GM12874 (cell line): ENCODE measurements at regions not wholly inside any gene's neighbourhood (a gene's known extent, or its start where the extent isn't known, plus 50 kb on each side); places are given as distances from the start of the nearest gene placed in this dataset.

Experiments used
- CTCF ChIP-seq: IDR thresholded peaks from 2 replicates; pipeline ENCODE4 v1.5.1; 2011; ENCODE audit warnings: low read depth, mild to moderate bottlenecking, control low read depth, low read length, moderate library complexity; ENCODE audit not compliant: insufficient read depth

DNA sequence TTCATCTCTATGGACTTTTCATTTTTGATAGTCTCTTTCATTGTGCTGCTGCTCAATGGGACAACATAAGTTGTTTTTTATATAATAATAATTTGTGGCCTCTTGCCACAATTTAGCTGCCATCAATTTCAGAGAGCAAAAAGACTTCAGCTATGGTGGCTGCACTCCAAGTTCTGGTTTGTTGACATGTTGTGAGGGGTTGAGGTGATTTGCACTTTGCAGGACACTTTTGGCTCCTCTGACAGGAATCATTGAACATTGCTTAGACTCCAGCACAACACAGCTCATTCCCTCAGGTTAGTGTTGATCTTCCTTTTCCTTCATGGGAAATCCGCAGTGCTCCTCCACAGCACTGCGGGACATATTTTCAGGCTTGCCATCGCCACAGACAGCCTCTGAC, 725.4 kb upstream of the TSPY4 start:
- TF ChIP-seq CTCF = no peak

- TF ChIP-seq CTCF = no peak
Measured at GRCh38 chrY:8618302-8618701, 719.0 kb upstream of the TSPY4 start.

DNA sequence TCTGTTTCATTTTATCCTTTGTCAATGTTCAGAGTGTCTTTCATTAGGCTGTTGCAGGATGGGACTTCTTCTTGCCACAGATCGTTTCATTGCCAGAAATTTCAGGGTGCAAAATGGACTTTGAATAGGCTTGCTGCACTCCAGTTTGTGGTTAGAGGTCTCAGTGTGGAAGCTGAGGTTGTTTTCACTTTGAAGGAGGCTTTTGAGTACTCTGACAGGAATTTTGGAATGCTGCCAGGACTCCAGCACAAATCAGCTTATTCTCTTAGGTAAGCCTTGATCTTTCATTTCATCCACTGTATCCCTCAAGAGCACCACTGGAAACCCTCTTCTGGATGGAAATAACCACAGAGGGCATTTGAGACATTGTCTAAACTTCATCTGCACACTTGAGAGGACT, 715.1 kb upstream of the TSPY4 start:
- no peak for TF ChIP-seq CTCF

DNA sequence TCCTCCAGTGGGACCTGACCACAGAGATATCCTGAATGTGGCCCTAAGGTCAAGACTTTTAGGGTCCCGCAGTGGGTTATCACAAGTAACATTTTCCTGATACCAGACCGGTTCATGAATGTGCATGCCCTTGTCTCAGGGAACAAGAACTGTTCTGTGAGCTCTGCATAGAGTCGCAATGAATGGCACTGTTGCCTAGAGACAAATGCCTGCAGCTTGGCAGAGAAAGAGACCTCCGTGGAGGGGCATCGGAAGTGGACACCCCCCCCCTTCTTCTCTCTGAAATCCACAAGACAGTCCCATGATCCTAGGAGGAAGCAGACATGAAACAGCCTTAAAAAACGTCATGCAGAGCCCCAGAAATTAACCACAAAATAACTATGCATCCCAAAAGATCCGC, 714.4 kb upstream of the TSPY4 start:
- no peak for TF ChIP-seq CTCF

GRCh38 chrY:8629636-8630035, 707.6 kb upstream of the TSPY4 start:
- TF ChIP-seq CTCF = no peak

DNA sequence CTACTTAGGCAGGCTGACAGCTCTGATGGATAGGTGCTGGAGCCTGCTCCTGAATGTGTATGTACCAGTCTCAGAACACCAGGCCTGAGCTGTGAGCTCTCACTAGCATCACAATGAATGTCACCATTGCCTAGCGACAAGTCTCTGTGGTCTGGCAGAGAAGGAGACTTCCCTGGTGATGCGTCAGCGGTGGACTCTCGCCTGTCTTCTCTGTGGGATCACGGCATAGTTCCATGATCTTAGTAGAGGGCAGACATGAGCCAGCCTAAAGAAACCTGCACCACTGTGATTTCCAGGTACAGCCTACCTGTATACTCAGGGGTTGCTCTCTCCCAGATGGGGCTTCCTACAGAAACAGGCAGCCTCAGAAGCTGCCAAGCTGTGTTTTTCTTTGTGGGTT, 699.2 kb upstream of the TSPY4 start:
- no peak for TF ChIP-seq CTCF

GRCh38 chrY:8644926-8645325, 692.3 kb upstream of the TSPY4 start:
- no peak for TF ChIP-seq CTCF

DNA sequence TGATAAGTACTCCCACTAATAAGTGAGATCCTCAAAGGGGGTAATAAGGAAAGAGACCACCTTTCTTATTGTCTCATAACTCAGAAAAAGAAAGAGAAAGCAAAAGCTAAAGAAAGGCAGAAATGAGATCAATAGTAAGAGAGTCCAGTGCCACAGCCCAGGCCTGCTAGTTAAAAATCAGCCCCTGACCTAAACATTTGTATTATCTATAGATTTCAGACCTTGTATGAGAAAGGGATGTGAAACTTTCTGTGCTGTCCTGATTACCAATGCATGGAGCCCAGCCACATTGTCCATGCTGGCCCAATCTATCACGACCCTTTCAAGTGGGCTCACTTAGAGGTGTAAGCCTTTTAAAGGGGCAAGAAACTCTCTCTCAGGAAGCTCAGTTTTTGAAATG, 684.8 kb upstream of the TSPY4 start:
- TF ChIP-seq CTCF = no peak
